H1 (cell line): ENCODE measurements at regions not wholly inside any gene's neighbourhood (a gene's known extent, or its start where the extent isn't known, plus 50 kb on each side); places are given as distances from the start of the nearest gene placed in this dataset.
A peak's percentile ranks its signal among the peaks of the same experiment; 100 is the strongest.

Source experiments
- CTCF ChIA-PET: fragments of 300-600 bp; sonication (Branson Sonifier 250); formaldehyde crosslinking; loops from one replicate; lab custom pipeline; 2021; ENCODE audit not compliant: partially characterized antibody; lab: Charles Lee
- POLR2A ChIA-PET: fragments of 300-600 bp; sonication (Branson Sonifier 250); formaldehyde crosslinking; loops from one replicate; lab custom pipeline; 2021; ENCODE audit warnings: inconsistent platforms; ENCODE audit not compliant: partially characterized antibody; lab: Charles Lee
- DNase-seq, 2 experiments: peaks; one replicate each; pipeline versions ENCODE4 v3.0.0 to v3.0.0-alpha.2; 2010 to 2022; ENCODE audit warnings: low spot score in 2 of 2, low read depth in 1 of 2, mixed read lengths in 1 of 2
- FAIRE-seq: peaks from 2 replicates; lab custom pipeline; 2011; peaks lifted over from hg19 to GRCh38; lab: Jason Lieb, UNC
- H2AFZ ChIP-seq: 2 replicates; pipeline ENCODE4 v1.8.1; 2012; ENCODE audit warnings: low read length, inconsistent platforms
- H2AK5ac ChIP-seq: 2 replicates; pipeline ENCODE4 v1.6.1; 2013; ENCODE audit warnings: low read depth, low read length
- H2BK120ac ChIP-seq: replicated peaks from 2 replicates; pipeline ENCODE3; 2013; ENCODE audit warnings: low read depth, low read length, inconsistent platforms
- H2BK12ac ChIP-seq: 2 replicates; pipeline ENCODE4 v1.6.1; 2013; ENCODE audit warnings: low read depth, low read length
- H2BK15ac ChIP-seq: 2 replicates; pipeline ENCODE4 v1.6.1; 2013; ENCODE audit warnings: low read length
- H2BK20ac ChIP-seq: 2 replicates; pipeline ENCODE4 v1.6.1; 2013; ENCODE audit warnings: low read length
- H2BK5ac ChIP-seq: 2 replicates; pipeline ENCODE4 v1.6.1; 2013; ENCODE audit warnings: low read depth, low read length
- H3K14ac ChIP-seq: 2 replicates; pipeline ENCODE4 v1.6.1; 2013; ENCODE audit warnings: inconsistent platforms; ENCODE audit not compliant: insufficient read length
- H3K18ac ChIP-seq: 2 replicates; pipeline ENCODE4 v1.6.1; 2013; ENCODE audit warnings: low read length; ENCODE audit errors: extremely low read depth
- H3K23ac ChIP-seq: 2 replicates; pipeline ENCODE4 v1.6.1; 2013; ENCODE audit warnings: inconsistent platforms; ENCODE audit not compliant: insufficient read length
- H3K23me2 ChIP-seq: 2 replicates; pipeline ENCODE4 v1.6.1; 2013; ENCODE audit warnings: low read depth, low read length
- H3K27ac ChIP-seq: 2 replicates; pipeline ENCODE4 v1.6.1; 2011; ENCODE audit warnings: low read depth, low read length, inconsistent platforms
- H3K27me3 ChIP-seq, 4 experiments: replicated peaks in 1 of 4; 1 replicate in 1 of 4; 2 replicates in 3 of 4; pipeline versions ENCODE4 v1.6.1 to v1.8.1; 2011 to 2013; ENCODE audit warnings: low read length in 3 of 4, mild to moderate bottlenecking in 3 of 4, inconsistent platforms in 2 of 4, mixed read lengths in 2 of 4, moderate library complexity in 1 of 4; ENCODE audit not compliant: control insufficient read depth in 3 of 4, insufficient read depth in 3 of 4; ENCODE audit errors: extremely low read depth in 1 of 4
- H3K36me3 ChIP-seq, 4 experiments: 2 replicates each; pipeline versions ENCODE4 v1.6.1 to v1.8.1; 2011 to 2013; ENCODE audit warnings: mild to moderate bottlenecking in 4 of 4, low read length in 3 of 4, moderate library complexity in 2 of 4, control low read depth in 1 of 4, inconsistent platforms in 1 of 4; ENCODE audit not compliant: insufficient read depth in 4 of 4, control insufficient read depth in 2 of 4
- H3K4ac ChIP-seq: replicated peaks from 2 replicates; pipeline ENCODE3; 2013; ENCODE audit warnings: low read length, low read depth, mixed read lengths, inconsistent platforms; ENCODE audit not compliant: insufficient read length
- H3K4me1 ChIP-seq, 4 experiments: replicated peaks in 1 of 4; 1 replicate in 1 of 4; 2 replicates in 3 of 4; pipeline versions ENCODE4 v1.6.1 to v1.8.1; 2011 to 2013; ENCODE audit warnings: low read length in 3 of 4, inconsistent platforms in 2 of 4, mixed read lengths in 1 of 4; ENCODE audit not compliant: insufficient read depth in 4 of 4, control insufficient read depth in 3 of 4
- H3K4me2 ChIP-seq, 2 experiments: 2 replicates each; pipeline versions ENCODE4 v1.6.1 to v1.8.1; 2011 to 2013; ENCODE audit warnings: low read depth in 2 of 2, low read length in 2 of 2, control low read depth in 1 of 2, inconsistent platforms in 1 of 2, mild to moderate bottlenecking in 1 of 2; ENCODE audit not compliant: insufficient read depth in 1 of 2
- H3K4me3 ChIP-seq, 4 experiments: fragments of 200-600, 300-600 bp in 1 of 4; sonication (generic), shearing (Covaris generic), sonication (Bioruptor Twin) in 1 of 4; 2 replicates each; pipeline versions ENCODE4 v1.5.1 to v1.8.1; 2011 to 2016; ENCODE audit warnings: low read length in 4 of 4, low read depth in 3 of 4, control low read depth in 2 of 4, inconsistent platforms in 2 of 4, mild to moderate bottlenecking in 2 of 4, mixed read lengths in 1 of 4, moderate library complexity in 1 of 4; ENCODE audit not compliant: insufficient read depth in 2 of 4; ENCODE audit errors: extremely low read depth in 1 of 4
- H3K56ac ChIP-seq: replicated peaks from 2 replicates; pipeline ENCODE3; 2013; ENCODE audit warnings: low read depth, mild to moderate bottlenecking, mixed read lengths, low read length, inconsistent platforms; ENCODE audit not compliant: insufficient read length
- H3K79me1 ChIP-seq: 2 replicates; pipeline ENCODE4 v1.6.1; 2013; ENCODE audit warnings: low read depth, low read length, control low read depth
- H3K79me2 ChIP-seq, 2 experiments: 2 replicates each; pipeline versions ENCODE4 v1.6.1 to v1.8.1; 2012 to 2013; ENCODE audit warnings: low read length in 2 of 2, mild to moderate bottlenecking in 2 of 2, inconsistent platforms in 1 of 2; ENCODE audit not compliant: insufficient read depth in 2 of 2, control insufficient read depth in 1 of 2
- H3K9ac ChIP-seq, 4 experiments: replicated peaks in 1 of 4; 1 replicate in 1 of 4; 2 replicates in 3 of 4; pipeline versions ENCODE4 v1.6.1 to v1.8.1; 2011 to 2013; ENCODE audit warnings: low read depth in 3 of 4, low read length in 3 of 4, control low read depth in 2 of 4, mild to moderate bottlenecking in 2 of 4, moderate library complexity in 2 of 4, inconsistent platforms in 1 of 4; ENCODE audit errors: extremely low read depth in 1 of 4
- H3K9me3 ChIP-seq, 2 experiments: 2 replicates each; pipeline versions ENCODE4 v1.6.1 to v1.8.1; 2012 to 2013; ENCODE audit warnings: mild to moderate bottlenecking in 2 of 2, moderate library complexity in 2 of 2, control low read depth in 1 of 2, inconsistent platforms in 1 of 2, low read depth in 1 of 2, low read length in 1 of 2, mixed read lengths in 1 of 2; ENCODE audit not compliant: insufficient read depth in 2 of 2
- H4K20me1 ChIP-seq, 2 experiments: replicated peaks in 1 of 2; 2 replicates each; pipeline versions ENCODE3 to v1.8.1; 2011 to 2013; ENCODE audit warnings: inconsistent platforms in 2 of 2, low read length in 2 of 2, mild to moderate bottlenecking in 1 of 2; ENCODE audit not compliant: insufficient read depth in 2 of 2, control insufficient read depth in 1 of 2
- H4K5ac ChIP-seq: 2 replicates; pipeline ENCODE4 v1.6.1; 2013; ENCODE audit warnings: low read length, low read depth, mixed read lengths, inconsistent platforms; ENCODE audit not compliant: insufficient read length
- H4K8ac ChIP-seq: 2 replicates; pipeline ENCODE4 v1.8.0; 2013; ENCODE audit warnings: mild to moderate bottlenecking, moderate library complexity, low read length, inconsistent platforms; ENCODE audit not compliant: insufficient read depth; ENCODE audit errors: extremely low read depth
- H4K91ac ChIP-seq: replicated peaks from 2 replicates; pipeline ENCODE3; 2013; ENCODE audit warnings: low read length, mixed read lengths, inconsistent platforms; ENCODE audit not compliant: insufficient read length
- ASH2L ChIP-seq: fragments of 200-600, 300-600 bp; sonication (generic); IDR thresholded peaks from one replicate; pipeline ENCODE4 v1.7.1; 2017; ENCODE audit warnings: low read length
- CHD1 ChIP-seq: IDR thresholded peaks from 2 replicates; pipeline ENCODE4 v1.6.1; 2012; ENCODE audit warnings: low read depth, low read length, improper control_type of control experiment
- EGR1 ChIP-seq: IDR thresholded peaks from 2 replicates; pipeline ENCODE4 v1.6.1; 2011; ENCODE audit warnings: low read depth, low read length, borderline replicate concordance
- KDM4A ChIP-seq: IDR thresholded peaks from one replicate; pipeline ENCODE4 v1.7.1; 2012; ENCODE audit warnings: low read depth, mild to moderate bottlenecking, moderate library complexity, low read length, inconsistent platforms; ENCODE audit not compliant: severe bottlenecking
- KDM5A ChIP-seq: fragments of 200-600 bp; IDR thresholded peaks from 2 replicates; pipeline ENCODE4 v1.7.1; 2012; ENCODE audit warnings: mild to moderate bottlenecking, low read length, inconsistent platforms, mixed read lengths
- MAFK ChIP-seq: IDR thresholded peaks from 2 replicates; pipeline ENCODE4 v1.6.1; 2012; ENCODE audit warnings: low read depth, mild to moderate bottlenecking, improper control_type of control experiment, low read length
- NRF1 ChIP-seq: IDR thresholded peaks from 2 replicates; pipeline ENCODE4 v1.6.1; 2011; ENCODE audit warnings: mild to moderate bottlenecking, low read depth, low read length, improper control_type of control experiment
- PHF8 ChIP-seq: fragments of 200-600 bp; sonication (generic); conservative IDR thresholded peaks from 2 replicates; pipeline ENCODE4 v1.7.1; 2012; ENCODE audit warnings: low read depth, mild to moderate bottlenecking, inconsistent platforms, low read length, moderate library complexity
- SIN3A ChIP-seq, 2 experiments: IDR thresholded peaks in 1 of 2; conservative IDR thresholded peaks in 1 of 2; 2 replicates each; pipeline ENCODE4 v1.6.1; 2011 to 2012; ENCODE audit warnings: low read length in 2 of 2, improper control_type of control experiment in 1 of 2, low read depth in 1 of 2, mild to moderate bottlenecking in 1 of 2
- SP2 ChIP-seq: IDR thresholded peaks from 2 replicates; pipeline ENCODE4 v1.6.1; 2012; ENCODE audit warnings: mild to moderate bottlenecking, low read length, inconsistent platforms
- SP4 ChIP-seq: IDR thresholded peaks from 2 replicates; pipeline ENCODE4 v1.6.1; 2012; ENCODE audit warnings: low read length, inconsistent platforms
- SRF ChIP-seq: IDR thresholded peaks from 2 replicates; pipeline ENCODE4 v1.6.1; 2011; ENCODE audit warnings: mild to moderate bottlenecking, low read depth, low read length, moderate library complexity
- SUZ12 ChIP-seq: fragments of 200-600 bp; sonication (generic); IDR thresholded peaks from 2 replicates; pipeline ENCODE4 v1.6.1; 2012; ENCODE audit warnings: mild to moderate bottlenecking, inconsistent platforms, low read length, moderate library complexity, mixed read lengths
- TEAD4 ChIP-seq: IDR thresholded peaks from 2 replicates; pipeline ENCODE4 v1.6.1; 2012; ENCODE audit warnings: low read depth, low read length, inconsistent platforms, mixed read lengths
- WGBS, 2 experiments: shearing (Covaris generic) in 1 of 2; methylation state at CpG; one replicate each; pipeline versions ENCODE4 v1.1.6 to v1.1.7; 2013 to 2015; ENCODE audit warnings: low lambda C conversion rate in 2 of 2, mixed read lengths in 2 of 2, inconsistent platforms in 1 of 2, low coverage in 1 of 2, missing lambda C conversion rate in 1 of 2; ENCODE audit not compliant: insufficient replicate concordance in 2 of 2, insufficient coverage in 1 of 2, insufficient read length in 1 of 2; ENCODE audit errors: extremely low coverage in 1 of 2, missing lambda C conversion rate in 1 of 2; 5-methylcytosine and 5-hydroxymethylcytosine counted together
- TF ChIP-seq, protein P1 (sequence below): IDR thresholded peaks from 2 replicates; pipeline ENCODE4 v1.6.1; 2011; ENCODE audit warnings: low read depth, mild to moderate bottlenecking, low read length; ENCODE audit not compliant: insufficient read depth

DNA sequence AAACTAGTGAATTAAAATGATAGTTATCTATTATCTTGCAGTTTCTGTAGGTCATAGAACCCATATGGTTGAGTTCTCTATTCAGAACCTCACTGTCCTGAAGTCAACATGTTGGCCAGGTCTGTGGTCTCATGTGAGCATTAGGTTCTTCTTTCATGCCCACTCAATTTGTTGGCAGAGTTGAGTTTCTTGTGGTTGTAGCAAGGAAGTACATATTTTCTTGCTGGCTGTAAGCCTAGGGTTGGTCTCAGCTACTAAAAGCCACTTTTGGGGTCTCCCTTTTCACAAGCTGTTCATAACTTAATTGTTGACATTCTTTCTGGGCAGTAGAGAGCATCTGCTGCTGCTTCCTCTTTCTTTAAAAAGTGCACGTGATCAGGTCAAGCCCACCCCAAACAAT is 1165.1 kb upstream of the NCAM2 start:
- Histone ChIP-seq H4K8ac (no peak overlapping the region), H3K4me2 (no peak overlapping the region), H3K9ac (no peak overlapping the region), H3K4me1 (no peaks in the 10 kb centered on the region), H3K9me3 (no peaks in the 10 kb centered on the region), H3K23ac (no peak overlapping the region), H3K79me2 (no peaks in the 10 kb centered on the region), H3K27ac (no peak overlapping the region), H4K91ac (no peak overlapping the region), H3K56ac (no peak overlapping the region), H3K36me3 (no peaks in the 10 kb centered on the region), H3K4me3 (no peak overlapping the region), H3K79me1 (no peaks in the 10 kb centered on the region), H3K14ac (no peak overlapping the region), H3K23me2 (peaks cover 2% of the 10 kb centered on the region; the same call in 1 of the 2 replicates), H3K4ac (no peak overlapping the region), H2BK20ac (0 out of 2 replicates have a peak overlapping the region, but pooled peaks have one; percentile 44), H4K5ac (no peak overlapping the region), H3K27me3 (no peaks in the 10 kb centered on the region), H2BK15ac (no peak overlapping the region), H2BK120ac (no peak overlapping the region), H3K18ac (no peak overlapping the region), H4K20me1 (no peaks in the 10 kb centered on the region), H2BK5ac (no peak overlapping the region), H2AK5ac (no peak overlapping the region), H2AFZ (no peak overlapping the region), H2BK12ac (no peak overlapping the region)
- ChIA-PET CTCF (no interaction called here), POLR2A (no interaction called here)
- no peak for FAIRE-seq
- 89% methylated on average over 1 of the region's 1 CpG; no CpG with 5 or more reads in 1 of the 2 experiments for WGBS, 2 experiments
- DNase-seq = no peak
- TF ChIP-seq EGR1 (no peak), SUZ12 (no peak), SIN3A (conservative IDR thresholded peaks at IDR 0.05 in 1 of 2, IDR thresholded peaks at IDR 0.05 in 1 of 2; ENCODE audit: low read depth in 1 of 2, low read length in 2 of 2) (no peak), NRF1 (no peak), ASH2L (no peak), SRF (no peak), KDM4A (no peak), CHD1 (no peak), TEAD4 (no peak), SP2 (no peak), KDM5A (no peak), PHF8 (no peak), MAFK (no peak), SP4 (no peak)
- TF ChIP-seq, protein P1, sequence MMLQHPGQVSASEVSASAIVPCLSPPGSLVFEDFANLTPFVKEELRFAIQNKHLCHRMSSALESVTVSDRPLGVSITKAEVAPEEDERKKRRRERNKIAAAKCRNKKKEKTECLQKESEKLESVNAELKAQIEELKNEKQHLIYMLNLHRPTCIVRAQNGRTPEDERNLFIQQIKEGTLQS = no peak
